NCI-H748 (cell line): ENCODE measurements at regions not wholly inside any gene's neighbourhood (a gene's known extent, or its start where the extent isn't known, plus 50 kb on each side); places are given as distances from the start of the nearest gene placed in this dataset.

Experiments
- DNase-seq: peaks from one replicate; lab custom pipeline; 2025; ENCODE audit not compliant: unreplicated experiment; lab: John Stamatoyannopoulos, UW

DNA sequence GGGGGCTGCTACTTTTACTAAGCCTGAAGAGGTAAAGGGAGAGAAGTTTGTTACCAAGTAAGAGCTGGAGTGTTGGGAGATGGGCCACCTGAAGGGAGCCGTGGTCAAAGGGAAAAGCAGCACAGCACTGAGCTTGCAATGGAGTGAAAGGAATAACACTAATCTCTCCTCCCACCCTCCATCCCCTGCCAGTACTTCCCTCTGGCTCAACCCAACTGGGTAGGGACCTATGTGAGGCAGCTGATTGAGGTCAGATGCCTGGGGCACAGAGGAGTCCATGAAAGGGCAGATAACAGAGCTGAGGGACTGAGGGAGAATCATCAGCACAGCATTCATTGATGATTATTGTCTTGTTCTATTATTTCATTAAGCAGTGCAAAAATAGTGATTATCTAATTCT is 212.4 kb upstream of the TBC1D5 start:
- DNase-seq: no peak

GRCh38 chr3:17951241-17951640 is 208.8 kb upstream of the TBC1D5 start:
- no peak for DNase-seq

DNA sequence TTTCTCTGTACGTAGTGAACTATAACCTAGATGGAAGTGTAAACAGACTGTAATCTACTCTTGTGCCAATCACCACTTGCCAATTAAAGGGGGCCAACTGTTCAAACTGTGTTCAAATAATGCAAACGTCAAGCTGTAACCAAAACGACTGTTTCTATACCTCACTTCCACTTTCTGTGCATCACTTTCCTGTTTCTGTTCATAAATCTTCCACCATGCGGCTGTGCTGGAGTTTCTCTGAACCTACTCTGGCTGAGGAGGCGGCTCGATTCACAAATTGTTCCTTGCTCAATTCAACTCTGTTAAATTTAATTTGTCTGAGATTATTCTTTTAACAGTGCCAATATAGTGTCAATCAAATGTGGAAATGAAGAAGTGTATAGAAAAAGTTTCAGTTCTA is 206.7 kb upstream of the TBC1D5 start:
- DNase-seq: peak; percentile 18

- DNase-seq: no peak
Observed at GRCh38 chr3:17947833-17948232, 205.4 kb upstream of the TBC1D5 start.

- DNase-seq: no peak
Observed at GRCh38 chr3:17946619-17947018, 204.2 kb upstream of the TBC1D5 start.

- DNase-seq: no peak
Observed at GRCh38 chr3:17945799-17946399, 203.5 kb upstream of the TBC1D5 start.

DNA sequence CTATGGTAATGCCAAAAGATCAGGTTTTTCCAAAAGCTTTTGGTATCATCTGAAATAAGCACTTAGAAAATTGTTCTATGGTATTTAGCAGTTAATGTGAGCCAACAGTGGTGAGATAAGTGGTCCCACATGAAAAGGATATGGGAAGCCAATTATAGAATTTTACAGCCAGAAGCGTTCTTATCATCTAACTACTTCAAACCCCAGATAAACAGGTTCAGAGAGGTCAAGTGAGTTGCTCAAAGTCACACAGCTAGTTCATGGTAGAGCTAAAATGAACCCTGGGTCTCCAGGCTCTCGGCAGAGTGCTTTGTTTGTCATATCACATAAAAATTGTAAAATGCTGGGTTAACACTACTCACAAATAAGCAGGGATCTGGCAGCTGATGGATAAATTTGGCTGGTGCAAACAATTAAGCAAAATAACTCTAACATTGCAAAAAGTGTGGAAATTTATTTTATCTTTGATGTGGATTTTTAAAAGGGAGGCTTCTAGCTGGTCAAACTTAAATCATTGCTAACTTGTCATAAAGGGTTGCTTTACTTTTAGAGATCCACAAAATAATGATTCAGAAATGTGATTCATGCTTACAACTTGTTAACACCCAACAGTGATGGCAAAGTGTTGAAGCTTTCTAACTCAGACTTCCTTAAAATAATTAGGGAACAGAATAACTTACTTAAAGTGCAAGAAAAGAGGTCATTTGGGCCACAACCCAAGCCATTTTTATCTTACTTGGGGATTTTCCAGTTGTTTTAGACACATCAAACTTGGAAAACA is 202.8 kb upstream of the TBC1D5 start:
- DNase-seq: no peak

- DNase-seq: no peak
Observed at GRCh38 chr3:17942856-17943255, 200.4 kb upstream of the TBC1D5 start.

GRCh38 chr3:17941766-17942165 is 199.3 kb upstream of the TBC1D5 start:
- no peak for DNase-seq

- DNase-seq: no peak
Observed at GRCh38 chr3:17941152-17941551, 198.7 kb upstream of the TBC1D5 start.

DNA sequence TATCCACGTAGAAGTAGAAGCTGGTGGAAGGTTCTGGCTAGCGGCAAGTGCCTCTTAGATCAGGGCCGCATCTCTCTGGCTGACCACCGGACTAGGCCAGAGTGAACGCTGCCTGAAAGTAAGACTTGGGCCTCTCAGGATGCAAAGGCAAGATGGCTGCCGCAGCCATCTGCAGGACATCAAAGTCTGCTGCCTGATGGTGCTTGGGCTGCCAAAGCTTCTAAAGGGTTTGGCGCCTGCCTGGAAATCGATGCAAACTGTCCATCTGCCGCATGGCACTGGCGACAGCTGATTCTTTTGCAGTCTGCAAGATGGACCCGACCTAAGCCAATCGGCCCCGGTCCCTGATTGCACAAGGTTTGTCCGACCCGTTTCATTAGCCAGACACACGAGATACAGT is 196.7 kb upstream of the TBC1D5 start:
- no peak for DNase-seq

GRCh38 chr3:17938313-17938712 is 195.9 kb upstream of the TBC1D5 start:
- DNase-seq: peak; percentile 3

DNA sequence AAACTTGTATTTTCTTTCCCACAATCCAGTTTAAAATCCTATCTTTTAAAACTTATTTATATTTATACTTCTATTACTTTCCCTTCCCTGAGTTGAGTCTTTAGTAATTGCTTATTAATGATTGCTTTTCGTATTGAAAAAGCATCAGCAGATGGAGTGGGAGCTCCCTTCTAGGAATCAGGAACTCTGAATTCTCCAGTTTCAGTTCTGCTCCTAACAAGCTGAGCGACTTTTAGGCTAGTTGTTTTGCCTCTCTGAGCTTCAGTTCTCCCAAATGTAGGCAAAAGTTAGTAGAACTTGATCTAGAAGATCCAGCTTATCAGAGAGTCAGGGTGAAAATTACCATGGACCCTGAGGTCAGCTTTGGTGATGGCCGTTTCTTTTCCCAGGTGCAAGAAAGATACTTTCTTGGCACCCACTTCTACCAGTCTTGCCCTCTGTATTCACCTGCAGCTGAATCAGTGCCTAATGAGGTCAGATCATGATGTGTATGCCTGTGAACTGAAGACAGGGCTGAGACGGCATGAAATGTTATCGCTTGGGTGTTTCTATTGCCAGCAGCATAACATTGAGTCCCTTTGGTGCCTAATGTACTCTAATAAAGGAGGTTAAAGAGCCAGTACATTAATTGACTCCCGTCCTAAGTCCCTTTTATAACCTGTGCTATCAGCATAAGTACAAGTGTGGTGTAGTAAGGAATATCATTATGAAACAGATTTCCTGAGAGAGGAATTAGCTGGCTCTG is 194.5 kb upstream of the TBC1D5 start:
- DNase-seq: peak; percentile 74

DNA sequence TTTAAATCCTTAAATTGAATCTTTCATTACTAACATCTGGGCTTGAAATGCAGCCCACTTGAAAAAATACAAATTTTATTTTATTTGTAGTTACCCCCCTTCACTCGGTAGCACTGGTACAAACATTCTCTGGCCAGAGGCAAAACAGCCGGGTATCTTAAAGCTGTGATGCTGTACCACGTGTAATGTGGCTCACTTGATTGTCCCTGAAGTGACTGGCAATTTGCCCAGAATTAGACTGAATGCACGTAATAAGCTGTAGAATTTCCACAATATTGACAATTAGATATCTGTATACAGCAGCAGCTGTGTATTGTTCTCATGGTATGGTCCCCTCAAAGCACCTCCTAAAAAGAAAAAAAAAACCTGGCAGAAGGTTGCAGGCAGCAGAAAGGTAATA is 192.8 kb upstream of the TBC1D5 start:
- peak; percentile 94 for DNase-seq

- no peak for DNase-seq
Observed at GRCh38 chr3:17932136-17932771, 189.8 kb upstream of the TBC1D5 start.

GRCh38 chr3:17931131-17931530 is 188.7 kb upstream of the TBC1D5 start:
- no peak for DNase-seq

- DNase-seq: no peak
Observed at GRCh38 chr3:17928502-17929145, 186.2 kb upstream of the TBC1D5 start.

- no peak for DNase-seq
Observed at GRCh38 chr3:17927036-17927435, 184.6 kb upstream of the TBC1D5 start.

DNA sequence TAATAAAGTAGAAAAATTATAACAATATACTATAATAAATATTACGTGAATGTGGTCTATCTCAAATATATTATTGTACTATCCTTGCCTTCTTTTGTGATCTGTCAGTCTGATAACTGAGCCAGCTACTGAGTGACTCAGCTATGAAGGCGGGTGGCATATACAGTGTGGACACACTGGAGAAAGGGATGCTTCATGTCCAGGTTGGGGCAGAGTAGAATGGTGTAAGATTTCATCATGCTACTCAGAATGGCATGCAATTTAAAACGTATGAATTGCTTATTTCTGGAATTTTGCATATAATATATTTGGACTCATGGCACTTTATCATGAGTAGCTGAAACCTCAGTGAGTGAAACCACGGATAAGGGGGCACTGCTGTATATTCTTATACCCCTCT is 172.9 kb upstream of the TBC1D5 start:
- DNase-seq: no peak

DNA sequence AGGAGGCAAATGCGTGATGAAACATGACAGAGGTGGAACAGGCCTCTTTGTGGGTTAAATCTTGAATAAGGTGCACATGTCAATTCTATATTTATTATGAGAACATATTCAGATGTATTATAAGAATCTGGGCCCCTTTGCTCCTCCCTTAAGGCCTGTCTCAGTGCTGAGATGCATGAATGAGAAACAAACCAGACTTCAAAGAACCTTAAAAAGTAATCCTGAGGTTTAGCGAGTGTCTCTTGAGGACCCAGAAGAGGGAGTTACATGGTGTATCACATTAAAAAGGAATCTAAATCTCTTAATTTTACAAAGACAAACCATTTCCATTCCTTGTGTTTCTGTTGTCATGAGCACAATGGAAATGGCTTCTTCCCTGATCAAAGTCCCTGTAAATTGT is 170.9 kb upstream of the TBC1D5 start:
- no peak for DNase-seq
